ENCODE measurements at regions not wholly inside any gene's neighbourhood (a gene's known extent, or its start where the extent isn't known, plus 50 kb on each side); places are given as distances from the start of the nearest gene placed in this dataset.

- TF ChIP-seq CTCF (IDR thresholded peaks at IDR 0.05) = no peak
- DNase-seq (ENCODE audit: low spot score) = no peak
- Histone ChIP-seq H3K27ac (no peak overlapping the region), H3K4me3 (no peak overlapping the region)
Measured at GRCh38 chr2:120966510-120967254, 231.0 kb downstream of the GLI2 start.

- Histone ChIP-seq H3K4me3 (no peak overlapping the region), H3K27ac (no peak overlapping the region)
- no peak for DNase-seq (ENCODE audit: low spot score)
- no peak for TF ChIP-seq CTCF (IDR thresholded peaks at IDR 0.05)
Measured at GRCh38 chr2:120968307-120969015, 232.8 kb downstream of the GLI2 start.

DNA sequence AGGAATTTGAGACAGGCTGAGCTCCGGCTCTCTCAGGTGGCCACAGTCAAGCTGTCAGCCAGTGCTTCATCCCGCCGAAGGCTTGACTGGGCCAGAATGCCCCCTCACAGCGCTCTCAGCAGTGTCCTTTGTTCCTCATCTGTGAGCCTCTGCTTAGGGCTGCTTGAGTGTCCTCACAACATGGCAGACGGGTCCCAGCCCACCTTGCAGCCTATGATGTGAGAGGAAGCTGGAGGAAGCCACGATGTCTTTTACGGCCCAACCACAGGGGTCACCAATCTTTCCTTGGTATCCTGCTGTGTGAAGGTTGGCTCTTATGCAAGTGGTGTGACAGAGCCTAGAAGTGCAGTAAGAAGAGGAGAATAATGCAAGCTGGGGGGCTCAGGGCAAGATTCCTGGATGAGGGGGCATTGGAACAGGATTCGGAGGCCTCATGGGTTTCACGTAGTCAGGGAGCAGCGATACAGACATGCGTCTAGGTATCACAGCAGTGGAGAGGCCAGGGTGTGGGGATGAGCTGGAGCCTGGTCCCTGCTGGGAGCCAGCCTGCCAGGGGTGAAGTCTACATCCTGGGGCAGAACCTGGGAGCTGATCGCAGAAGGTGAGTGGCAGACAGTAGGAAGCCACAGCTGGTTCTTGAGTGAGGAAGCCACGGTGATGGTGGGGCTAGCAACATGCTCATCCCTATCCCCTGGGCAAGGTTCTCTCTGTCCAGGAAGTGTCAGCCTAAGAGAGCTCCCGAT lies 234.1 kb downstream of the GLI2 start:
- Histone ChIP-seq H3K4me3 (no peak overlapping the region), H3K27ac (no peak overlapping the region)
- DNase-seq (ENCODE audit: low spot score) = no peak
- TF ChIP-seq CTCF (IDR thresholded peaks at IDR 0.05) = no peak

DNA sequence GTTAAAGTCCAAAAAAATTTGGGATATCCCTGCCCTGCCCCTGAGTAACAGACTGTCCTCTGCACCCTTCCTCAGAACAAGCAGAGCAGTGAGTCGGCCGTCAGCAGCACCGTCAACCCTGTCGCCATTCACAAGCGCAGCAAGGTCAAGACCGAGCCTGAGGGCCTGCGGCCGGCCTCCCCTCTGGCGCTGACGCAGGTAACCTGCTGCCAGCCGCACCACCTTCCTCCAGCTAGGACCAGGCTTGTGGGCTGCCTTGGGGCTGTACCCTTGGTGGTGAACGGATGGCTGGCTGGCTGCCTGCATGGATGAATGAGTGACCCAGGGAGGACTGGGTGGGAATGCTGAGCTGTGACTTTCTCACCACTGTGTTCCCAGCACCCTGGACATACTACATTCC lies 236.2 kb downstream of the GLI2 start:
- TF ChIP-seq CTCF (IDR thresholded peaks at IDR 0.05) = no peak
- no peak for DNase-seq (ENCODE audit: low spot score)
- Histone ChIP-seq H3K27ac (no peak overlapping the region), H3K4me3 (no peak overlapping the region)

GRCh38 chr2:120972286-120972685 lies 236.6 kb downstream of the GLI2 start:
- DNase-seq (ENCODE audit: low spot score) = no peak
- no peak for TF ChIP-seq CTCF (IDR thresholded peaks at IDR 0.05)
- Histone ChIP-seq H3K27ac (no peak overlapping the region), H3K4me3 (no peak overlapping the region)

- no peak for DNase-seq (ENCODE audit: low spot score)
- no peak overlapping the region for H3K4me3 ChIP-seq
- H3K27ac ChIP-seq = no peak overlapping the region
- TF ChIP-seq CTCF (IDR thresholded peaks at IDR 0.05) = no peak
Measured at GRCh38 chr2:120973196-120973595, 237.5 kb downstream of the GLI2 start.

All from coronary artery (tissue), 2 donors.